ENCODE measurements at regions not wholly inside any gene's neighbourhood (a gene's known extent, or its start where the extent isn't known, plus 50 kb on each side); places are given as distances from the start of the nearest gene placed in this dataset.

GRCh38 chr15:77733579-77734300 lies 101.0 kb upstream of the LINGO1 start:
- no peak overlapping the region for H3K9ac ChIP-seq (ENCODE audit: low read depth, low read length)
- no peaks in the 10 kb centered on the region for H3K36me3 ChIP-seq (ENCODE audit: control insufficient read depth, insufficient read depth, low read length)
- no peaks in the 10 kb centered on the region for H3K9me3 ChIP-seq (ENCODE audit: control insufficient read depth, insufficient read depth, low read length)
- H3K4me1 ChIP-seq (ENCODE audit: control insufficient read depth, insufficient read depth, low read length): peaks cover 5% of the 10 kb centered on the region
- peaks cover 6% of the 10 kb centered on the region for H3K27me3 ChIP-seq (ENCODE audit: control insufficient read depth, insufficient read depth, low read length)
- H3K4me3 ChIP-seq (ENCODE audit: low read depth, low read length): no peak overlapping the region

- H3K9me3 ChIP-seq (ENCODE audit: control insufficient read depth, insufficient read depth, low read length): no peaks in the 10 kb centered on the region
- peaks cover 5% of the 10 kb centered on the region for H3K27me3 ChIP-seq (ENCODE audit: control insufficient read depth, insufficient read depth, low read length)
- no peak overlapping the region for H3K4me3 ChIP-seq (ENCODE audit: low read depth, low read length)
- no peaks in the 10 kb centered on the region for H3K36me3 ChIP-seq (ENCODE audit: control insufficient read depth, insufficient read depth, low read length)
- no peak overlapping the region for H3K9ac ChIP-seq (ENCODE audit: low read depth, low read length)
- no peaks in the 10 kb centered on the region for H3K4me1 ChIP-seq (ENCODE audit: control insufficient read depth, insufficient read depth, low read length)
Measured at GRCh38 chr15:77732514-77733335, 100.0 kb upstream of the LINGO1 start.

- Histone ChIP-seq H3K9me3 (ENCODE audit: control insufficient read depth, insufficient read depth, low read length) (no peaks in the 10 kb centered on the region), H3K36me3 (ENCODE audit: control insufficient read depth, insufficient read depth, low read length) (no peaks in the 10 kb centered on the region), H3K4me3 (ENCODE audit: low read depth, low read length) (no peak overlapping the region), H3K9ac (ENCODE audit: low read depth, low read length) (no peak overlapping the region), H3K27me3 (ENCODE audit: control insufficient read depth, insufficient read depth, low read length) (peaks cover 3% of the 10 kb centered on the region), H3K4me1 (ENCODE audit: control insufficient read depth, insufficient read depth, low read length) (no peaks in the 10 kb centered on the region)
Measured at GRCh38 chr15:77731945-77732344, 99.2 kb upstream of the LINGO1 start.

- H3K9me3 ChIP-seq (ENCODE audit: control insufficient read depth, insufficient read depth, low read length): no peaks in the 10 kb centered on the region
- H3K4me1 ChIP-seq (ENCODE audit: control insufficient read depth, insufficient read depth, low read length): no peaks in the 10 kb centered on the region
- H3K4me3 ChIP-seq (ENCODE audit: low read depth, low read length): no peak overlapping the region
- no peak overlapping the region for H3K9ac ChIP-seq (ENCODE audit: low read depth, low read length)
- no peaks in the 10 kb centered on the region for H3K36me3 ChIP-seq (ENCODE audit: control insufficient read depth, insufficient read depth, low read length)
- peaks cover 3% of the 10 kb centered on the region for H3K27me3 ChIP-seq (ENCODE audit: control insufficient read depth, insufficient read depth, low read length)
Measured at GRCh38 chr15:77731067-77731466, 98.4 kb upstream of the LINGO1 start.

DNA sequence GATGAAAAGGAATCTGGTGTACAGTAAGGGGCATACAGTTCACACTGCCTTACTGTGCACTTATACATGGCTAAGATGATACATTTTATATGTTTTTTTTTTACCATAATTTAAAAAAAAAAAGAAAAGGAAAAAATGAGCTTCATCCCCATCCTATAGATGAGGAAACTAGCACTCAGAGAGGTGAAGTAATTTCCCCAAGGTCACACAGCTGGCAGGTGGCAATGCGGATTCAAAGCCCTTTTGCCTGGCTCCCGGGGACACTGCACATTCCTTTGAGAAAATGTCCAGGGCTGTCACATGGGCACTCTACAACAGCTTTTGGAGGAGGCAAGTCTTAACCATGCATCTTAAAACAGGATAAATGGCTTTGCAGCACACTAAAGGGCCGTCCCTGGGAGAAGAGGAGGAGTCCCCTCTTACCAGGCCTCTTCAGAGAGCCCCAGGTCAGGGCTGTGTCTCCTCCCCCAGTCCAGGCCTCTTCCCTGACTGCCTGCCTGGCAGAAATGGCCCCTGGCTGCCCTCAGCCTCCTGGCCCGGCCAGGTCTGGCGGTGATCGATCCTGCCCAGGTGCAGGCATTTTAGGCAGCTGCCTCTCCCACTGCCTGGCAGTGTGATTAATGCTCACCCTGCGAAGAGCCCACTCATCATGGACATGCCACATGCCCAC lies 95.1 kb upstream of the LINGO1 start:
- Histone ChIP-seq H3K9me3 (ENCODE audit: control insufficient read depth, insufficient read depth, low read length) (no peaks in the 10 kb centered on the region), H3K4me3 (ENCODE audit: low read depth, low read length) (no peak overlapping the region), H3K36me3 (ENCODE audit: control insufficient read depth, insufficient read depth, low read length) (no peaks in the 10 kb centered on the region), H3K27me3 (ENCODE audit: control insufficient read depth, insufficient read depth, low read length) (no peaks in the 10 kb centered on the region), H3K4me1 (ENCODE audit: control insufficient read depth, insufficient read depth, low read length) (peaks cover 4% of the 10 kb centered on the region), H3K9ac (ENCODE audit: low read depth, low read length) (no peak overlapping the region)

- Histone ChIP-seq H3K4me1 (ENCODE audit: control insufficient read depth, insufficient read depth, low read length) (peaks cover 4% of the 10 kb centered on the region), H3K9me3 (ENCODE audit: control insufficient read depth, insufficient read depth, low read length) (no peaks in the 10 kb centered on the region), H3K9ac (ENCODE audit: low read depth, low read length) (no peak overlapping the region), H3K27me3 (ENCODE audit: control insufficient read depth, insufficient read depth, low read length) (no peaks in the 10 kb centered on the region), H3K4me3 (ENCODE audit: low read depth, low read length) (no peak overlapping the region), H3K36me3 (ENCODE audit: control insufficient read depth, insufficient read depth, low read length) (no peaks in the 10 kb centered on the region)
Measured at GRCh38 chr15:77724715-77725114, 92.0 kb upstream of the LINGO1 start.

DNA sequence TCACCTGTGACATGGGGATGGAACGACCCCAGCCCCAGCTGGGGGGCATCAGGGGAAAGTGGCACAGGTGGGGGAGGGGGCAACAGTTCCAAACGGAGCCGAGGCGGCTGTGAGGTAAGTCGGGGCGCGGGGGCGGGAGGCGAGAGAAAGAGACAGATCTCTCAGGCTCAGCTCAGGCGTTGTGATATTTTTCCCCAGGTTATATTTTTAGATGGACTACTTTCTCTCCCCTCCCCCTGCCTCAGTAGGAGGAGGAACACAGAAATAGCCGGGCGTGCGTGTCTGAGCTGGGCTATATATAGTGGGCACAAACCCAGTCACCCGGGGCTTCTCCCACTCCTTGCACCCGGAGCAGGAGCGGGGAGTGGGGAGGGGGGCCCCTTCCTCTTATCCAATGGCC lies 91.0 kb upstream of the LINGO1 start:
- peaks cover 4% of the 10 kb centered on the region for H3K4me1 ChIP-seq (ENCODE audit: control insufficient read depth, insufficient read depth, low read length)
- no peaks in the 10 kb centered on the region for H3K27me3 ChIP-seq (ENCODE audit: control insufficient read depth, insufficient read depth, low read length)
- no peaks in the 10 kb centered on the region for H3K36me3 ChIP-seq (ENCODE audit: control insufficient read depth, insufficient read depth, low read length)
- H3K9me3 ChIP-seq (ENCODE audit: control insufficient read depth, insufficient read depth, low read length): no peaks in the 10 kb centered on the region
- H3K4me3 ChIP-seq (ENCODE audit: low read depth, low read length): no peak overlapping the region
- H3K9ac ChIP-seq (ENCODE audit: low read depth, low read length): no peak overlapping the region

- Histone ChIP-seq H3K4me1 (ENCODE audit: control insufficient read depth, insufficient read depth, low read length) (peaks cover 4% of the 10 kb centered on the region), H3K9me3 (ENCODE audit: control insufficient read depth, insufficient read depth, low read length) (no peaks in the 10 kb centered on the region), H3K9ac (ENCODE audit: low read depth, low read length) (no peak overlapping the region), H3K4me3 (ENCODE audit: low read depth, low read length) (no peak overlapping the region), H3K36me3 (ENCODE audit: control insufficient read depth, insufficient read depth, low read length) (no peaks in the 10 kb centered on the region), H3K27me3 (ENCODE audit: control insufficient read depth, insufficient read depth, low read length) (no peaks in the 10 kb centered on the region)
Measured at GRCh38 chr15:77722759-77723460, 90.2 kb upstream of the LINGO1 start.

GRCh38 chr15:77721963-77722362 lies 89.3 kb upstream of the LINGO1 start:
- H3K9me3 ChIP-seq (ENCODE audit: control insufficient read depth, insufficient read depth, low read length): no peaks in the 10 kb centered on the region
- H3K9ac ChIP-seq (ENCODE audit: low read depth, low read length): no peak overlapping the region
- H3K36me3 ChIP-seq (ENCODE audit: control insufficient read depth, insufficient read depth, low read length): no peaks in the 10 kb centered on the region
- peaks cover 4% of the 10 kb centered on the region for H3K4me1 ChIP-seq (ENCODE audit: control insufficient read depth, insufficient read depth, low read length)
- no peak overlapping the region for H3K4me3 ChIP-seq (ENCODE audit: low read depth, low read length)
- no peaks in the 10 kb centered on the region for H3K27me3 ChIP-seq (ENCODE audit: control insufficient read depth, insufficient read depth, low read length)

DNA sequence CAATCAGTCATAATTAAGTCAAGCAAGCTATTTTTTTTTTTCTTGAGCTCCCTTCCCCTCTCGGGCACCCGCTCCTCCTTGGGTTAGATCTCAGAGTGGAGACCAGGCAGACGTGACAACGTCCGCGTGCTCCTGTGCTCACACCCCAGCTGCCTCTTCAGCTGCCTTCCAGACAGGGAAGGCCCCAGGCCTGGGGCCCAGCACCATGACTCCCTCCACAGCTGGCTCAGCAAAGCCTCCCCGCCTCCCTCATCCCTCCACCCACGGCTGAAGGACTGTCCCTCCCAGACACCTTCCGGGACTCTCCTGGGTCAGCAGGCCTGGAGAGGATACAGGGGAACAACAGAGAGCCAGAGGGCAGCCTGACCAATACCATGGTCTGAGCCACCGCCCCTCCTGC lies 87.9 kb upstream of the LINGO1 start:
- Histone ChIP-seq H3K4me1 (ENCODE audit: control insufficient read depth, insufficient read depth, low read length) (peaks cover 4% of the 10 kb centered on the region), H3K4me3 (ENCODE audit: low read depth, low read length) (no peak overlapping the region), H3K9me3 (ENCODE audit: control insufficient read depth, insufficient read depth, low read length) (no peaks in the 10 kb centered on the region), H3K27me3 (ENCODE audit: control insufficient read depth, insufficient read depth, low read length) (no peaks in the 10 kb centered on the region), H3K36me3 (ENCODE audit: control insufficient read depth, insufficient read depth, low read length) (no peaks in the 10 kb centered on the region), H3K9ac (ENCODE audit: low read depth, low read length) (no peak overlapping the region)

- H3K4me3 ChIP-seq (ENCODE audit: low read depth, low read length): no peak overlapping the region
- no peaks in the 10 kb centered on the region for H3K36me3 ChIP-seq (ENCODE audit: control insufficient read depth, insufficient read depth, low read length)
- no peak overlapping the region for H3K9ac ChIP-seq (ENCODE audit: low read depth, low read length)
- no peaks in the 10 kb centered on the region for H3K27me3 ChIP-seq (ENCODE audit: control insufficient read depth, insufficient read depth, low read length)
- H3K4me1 ChIP-seq (ENCODE audit: control insufficient read depth, insufficient read depth, low read length): peaks cover 4% of the 10 kb centered on the region
- no peaks in the 10 kb centered on the region for H3K9me3 ChIP-seq (ENCODE audit: control insufficient read depth, insufficient read depth, low read length)
Measured at GRCh38 chr15:77720173-77720572, 87.5 kb upstream of the LINGO1 start.
